Activated CD8-positive, alpha-beta memory T cell treated with anti-CD3 and anti-CD28 coated beads, Interleukin-2, amount 50 U/mL, for 48 hours (primary cell): ENCODE measurements at regions not wholly inside any gene's neighbourhood (a gene's known extent, or its start where the extent isn't known, plus 50 kb on each side); places are given as distances from the start of the nearest gene placed in this dataset.
"Not testable (repeated sequence)": the region's sequence is repeated elsewhere in the genome, so short reads cannot be mapped to it uniquely, and the experiment has no call there.

Source experiments
- DNase-seq: peaks from one replicate; pipeline ENCODE4 v3.0.0-alpha.2; 2020

- not testable (repeated sequence) for DNase-seq
Observed at GRCh38 chr1:176396604-176397395, 66.2 kb upstream of the PAPPA2 start.

GRCh38 chr1:176391621-176392020, 71.4 kb upstream of the PAPPA2 start:
- no peak for DNase-seq

- no peak for DNase-seq
Observed at GRCh38 chr1:176384841-176385240, 78.1 kb upstream of the PAPPA2 start.

GRCh38 chr1:176382163-176382562, 80.8 kb upstream of the PAPPA2 start:
- no peak for DNase-seq

- no peak for DNase-seq
Observed at GRCh38 chr1:176379626-176380339, 83.2 kb upstream of the PAPPA2 start.

GRCh38 chr1:176374967-176375569, 87.9 kb upstream of the PAPPA2 start:
- peak; percentile 83 for DNase-seq

GRCh38 chr1:176364236-176364905, 98.6 kb upstream of the PAPPA2 start:
- DNase-seq, result no peak

GRCh38 chr1:176349135-176349715, 113.8 kb upstream of the PAPPA2 start:
- not testable (repeated sequence) for DNase-seq

GRCh38 chr1:176341656-176342055, 121.3 kb upstream of the PAPPA2 start:
- DNase-seq, result no peak

GRCh38 chr1:176338877-176339276, 124.1 kb upstream of the PAPPA2 start:
- DNase-seq, result no peak

GRCh38 chr1:176330782-176331181, 123.7 kb upstream of the COP1 start:
- DNase-seq, result no peak

GRCh38 chr1:176325664-176326063, 118.6 kb upstream of the COP1 start:
- DNase-seq, result no peak

GRCh38 chr1:176323472-176323871, 116.4 kb upstream of the COP1 start:
- no peak for DNase-seq

- no peak for DNase-seq
Observed at GRCh38 chr1:176315519-176316220, 108.6 kb upstream of the COP1 start.

GRCh38 chr1:176296602-176297001, 89.5 kb upstream of the COP1 start:
- not testable (repeated sequence) for DNase-seq

- DNase-seq, result no peak
Observed at GRCh38 chr1:176285996-176286395, 78.9 kb upstream of the COP1 start.

- no peak for DNase-seq
Observed at GRCh38 chr1:176271572-176271971, 64.5 kb upstream of the COP1 start.
